C1 segment of cervical spinal cord (tissue), 14 donors: ENCODE measurements at regions not wholly inside any gene's neighbourhood (a gene's known extent, or its start where the extent isn't known, plus 50 kb on each side); places are given as distances from the start of the nearest gene placed in this dataset.
"Not testable (repeated sequence)": the region's sequence is repeated elsewhere in the genome, so short reads cannot be mapped to it uniquely, and the experiment has no call there.

Experiments
- DNase-seq, 14 donors: peaks; one replicate each; lab custom pipeline; 2025; lab: John Stamatoyannopoulos, UW

GRCh38 chr5:124620743-124621142, 125.7 kb downstream of the ZNF608 start:
- DNase-seq: no peak

DNA sequence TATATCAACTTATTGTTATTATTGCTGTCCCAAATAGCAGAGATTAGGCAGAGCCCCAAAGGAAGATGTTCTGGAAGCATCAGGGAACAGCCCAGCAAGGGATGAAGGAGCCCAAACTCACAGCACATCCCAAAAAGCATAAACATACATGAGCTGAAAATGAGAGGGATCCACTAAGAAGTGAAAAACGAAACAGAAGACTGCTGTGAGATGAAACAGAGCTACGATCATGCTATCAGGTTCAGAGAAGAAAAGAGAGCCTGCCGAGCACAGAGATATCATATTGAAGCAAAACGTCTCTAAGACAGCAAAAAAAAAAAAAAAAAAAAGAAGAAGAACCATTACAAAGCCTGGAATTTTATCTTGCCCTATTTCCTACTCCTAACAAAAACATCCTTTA, 127.3 kb downstream of the ZNF608 start:
- DNase-seq: no peak

DNA sequence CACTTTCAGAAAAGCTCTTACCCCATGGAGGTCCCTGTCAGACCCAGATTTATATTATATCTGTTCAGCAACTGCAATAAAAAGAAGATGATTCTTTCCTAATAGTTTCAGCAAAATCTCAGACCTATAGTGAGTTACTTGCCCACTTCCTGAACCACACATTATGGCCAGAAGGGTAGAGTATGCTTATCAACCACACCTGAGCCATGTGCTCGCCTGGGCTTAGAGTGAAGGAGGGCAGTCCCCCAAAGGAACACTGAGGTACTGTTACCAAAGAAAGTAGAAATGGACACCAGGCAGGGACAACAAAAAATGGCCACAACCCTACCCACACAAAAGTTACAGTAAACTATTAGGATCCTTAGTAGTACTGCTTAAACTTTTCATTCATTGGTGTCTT, 128.7 kb downstream of the ZNF608 start:
- no peak for DNase-seq

GRCh38 chr5:124614836-124615385, 131.5 kb downstream of the ZNF608 start:
- no peak for DNase-seq

DNA sequence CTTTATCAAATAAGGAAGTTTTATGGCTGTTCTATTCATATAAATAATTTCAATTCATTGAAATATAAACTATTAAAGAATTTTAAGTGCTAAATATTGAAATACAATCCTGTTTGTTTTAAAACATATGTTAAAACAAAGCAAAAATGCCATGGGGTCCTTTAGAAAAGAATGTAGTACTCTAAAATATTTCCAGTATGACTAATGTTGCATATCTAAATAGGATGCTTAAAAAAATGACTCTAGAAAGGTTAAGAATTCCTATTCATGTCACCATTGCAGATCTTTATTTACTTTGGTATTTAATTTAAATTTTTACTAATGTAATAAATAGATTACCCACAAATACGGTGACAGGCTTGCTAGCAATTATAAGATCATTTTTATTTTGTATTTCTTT, 132.3 kb downstream of the ZNF608 start:
- DNase-seq: no peak

GRCh38 chr5:124613273-124613953, 133.0 kb downstream of the ZNF608 start:
- no peak for DNase-seq

DNA sequence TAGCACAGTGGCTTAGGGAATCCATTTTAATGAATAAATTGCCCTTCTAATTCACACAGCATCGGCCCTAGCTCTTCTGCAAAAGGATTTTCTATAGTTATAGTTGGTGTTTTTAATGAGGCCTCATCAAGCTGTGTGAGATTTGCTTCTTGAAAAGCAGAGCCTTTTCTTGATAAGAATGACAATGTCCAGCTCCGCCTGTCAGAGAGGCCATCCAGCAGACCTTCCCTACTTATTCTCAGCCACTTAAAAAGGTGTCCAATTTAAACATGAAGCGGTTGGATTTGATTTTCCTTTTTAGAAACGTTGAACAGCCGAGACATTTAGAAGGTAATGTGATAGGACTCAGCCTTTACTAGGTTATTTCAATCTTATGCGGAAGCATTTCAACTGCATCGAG, 134.4 kb downstream of the ZNF608 start:
- no peak for DNase-seq

GRCh38 chr5:124611262-124611661, 135.2 kb downstream of the ZNF608 start:
- not testable (repeated sequence) for DNase-seq

DNA sequence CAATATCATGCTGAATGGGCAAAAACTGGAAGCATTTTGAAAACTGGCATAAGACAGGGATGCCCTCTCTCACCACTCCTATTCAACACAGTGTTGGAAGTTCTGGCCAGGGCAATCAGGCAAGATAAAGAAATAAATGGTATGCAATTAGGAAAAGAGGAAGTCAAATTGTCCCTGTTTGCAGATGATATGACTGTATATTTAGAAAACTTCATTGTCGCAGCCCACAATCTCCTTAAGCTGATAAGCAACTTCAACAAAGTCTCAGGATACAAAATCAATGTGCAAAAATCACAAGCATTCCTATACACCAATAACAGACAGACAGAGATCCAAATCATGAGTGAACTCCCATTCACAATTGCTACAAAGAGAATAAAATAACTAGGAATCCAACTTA, 136.8 kb downstream of the ZNF608 start:
- DNase-seq: not testable (repeated sequence)

DNA sequence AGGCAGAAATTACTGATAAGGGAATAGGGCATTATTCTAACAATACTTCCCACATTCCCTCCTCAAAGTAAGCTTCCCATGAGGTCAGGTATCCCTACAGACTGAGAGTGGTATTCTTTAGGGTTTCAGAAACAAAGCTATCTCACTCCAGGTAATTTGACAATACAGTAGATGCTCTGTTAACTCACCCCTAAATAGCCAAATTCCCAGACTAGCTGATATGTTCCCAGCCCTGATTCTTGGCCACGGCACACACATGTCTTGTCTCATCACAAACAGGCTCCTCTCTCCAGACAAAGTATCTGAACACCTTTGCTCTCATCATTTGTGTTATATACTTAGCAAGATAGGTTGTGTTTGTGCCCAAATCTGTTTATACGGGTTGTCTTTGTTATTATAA, 139.9 kb downstream of the ZNF608 start:
- no peak for DNase-seq

- DNase-seq: no peak
Measured at GRCh38 chr5:124606093-124606492, 140.3 kb downstream of the ZNF608 start.

- DNase-seq: peak in 5 of 14 donors; percentile 11 to 32 (median 27)
Measured at GRCh38 chr5:124605541-124605940, 140.9 kb downstream of the ZNF608 start.

DNA sequence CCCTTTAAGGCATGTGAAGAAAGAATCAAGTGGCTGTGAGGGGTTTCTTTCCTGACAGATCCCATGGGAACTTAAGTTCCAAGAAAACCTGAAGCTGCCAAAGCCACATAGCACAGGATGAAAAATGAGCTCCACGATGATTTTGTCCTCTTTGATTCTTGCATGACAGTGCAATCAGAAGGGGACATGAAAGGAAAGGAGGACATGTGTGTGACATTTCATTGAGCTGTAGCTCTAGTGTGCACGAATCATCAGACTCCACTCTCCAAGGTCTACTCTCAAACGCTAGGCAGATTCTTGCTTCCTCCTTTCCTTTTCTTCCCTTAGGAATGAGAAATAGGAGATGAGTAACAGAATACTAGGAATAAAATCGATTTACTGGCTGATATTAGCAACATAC, 142.0 kb downstream of the ZNF608 start:
- no peak for DNase-seq

DNA sequence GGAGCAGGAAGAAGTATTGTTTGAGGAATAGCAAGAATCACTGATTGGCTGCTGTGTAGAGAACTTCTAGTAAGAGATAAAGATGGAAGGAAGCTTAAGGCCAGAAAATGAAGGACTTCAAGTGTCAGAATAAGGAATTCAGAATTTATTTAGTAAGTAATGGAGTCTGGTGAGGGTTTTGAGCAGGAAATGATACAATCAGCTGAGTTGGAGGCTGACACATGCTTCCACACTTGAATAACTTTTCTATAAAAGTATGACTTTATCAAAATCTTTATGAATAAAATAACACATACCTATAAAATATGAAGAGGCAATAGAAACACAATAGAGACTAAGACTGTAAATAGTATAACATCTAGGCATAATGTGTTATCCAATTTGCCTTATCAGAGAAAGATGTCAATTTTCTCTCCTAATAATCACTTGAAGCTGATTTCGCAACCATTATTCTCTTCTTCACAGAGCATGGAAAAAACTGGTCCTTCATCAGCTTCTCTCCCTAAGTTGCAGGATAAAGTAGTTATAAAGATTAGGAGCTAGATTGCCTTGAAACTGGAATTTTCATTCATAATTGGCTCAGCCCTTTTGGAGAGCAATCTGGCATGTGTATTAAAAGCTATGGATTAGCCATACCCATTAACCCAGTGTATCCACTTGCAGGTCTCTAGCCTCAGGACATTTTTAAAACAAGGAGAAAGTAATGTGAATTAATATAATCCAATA, 143.4 kb downstream of the ZNF608 start:
- no peak for DNase-seq

DNA sequence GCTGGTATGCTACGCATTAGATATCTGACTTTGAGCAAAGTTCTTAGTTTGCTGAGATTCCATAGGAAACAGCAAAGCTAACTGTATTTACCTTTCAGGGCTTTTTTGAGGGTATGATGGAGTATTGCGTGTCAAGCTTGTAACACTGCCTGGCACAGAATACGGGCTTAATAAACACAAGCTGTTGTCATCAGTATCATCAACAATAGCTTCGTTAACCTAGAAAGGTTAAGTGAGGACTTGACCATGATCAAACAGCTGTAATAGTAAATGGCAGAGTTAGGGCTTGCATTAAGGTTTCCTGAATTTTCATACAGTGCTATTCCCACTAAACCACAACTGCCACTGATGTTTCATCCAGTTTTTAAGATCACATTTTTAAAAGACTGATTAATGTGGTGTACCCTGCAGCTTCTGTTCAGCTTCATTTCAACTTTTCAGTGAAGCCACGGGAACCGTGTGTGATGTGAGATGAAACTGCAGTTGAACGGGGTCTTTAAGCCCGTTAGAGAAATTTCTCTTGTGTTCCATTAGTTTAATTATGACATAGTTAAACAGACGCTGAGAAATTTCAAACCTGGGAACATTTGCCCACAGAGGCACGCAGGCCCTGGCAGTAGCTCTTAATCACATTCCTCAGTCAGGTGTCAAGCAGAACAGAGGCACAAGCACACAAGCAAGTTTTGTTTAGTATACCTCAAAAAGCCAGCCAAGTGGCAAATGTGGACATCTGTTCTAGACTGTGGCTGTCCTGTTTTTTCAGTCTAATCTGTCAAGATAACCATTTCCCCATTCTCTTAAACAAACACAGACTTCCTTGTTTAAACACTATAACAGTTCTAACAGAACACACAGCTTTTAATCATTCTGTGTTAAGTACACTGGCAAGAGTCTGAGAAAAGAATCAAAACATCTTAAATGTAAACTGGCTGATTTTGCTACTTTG, 147.1 kb downstream of the ZNF608 start:
- DNase-seq: peak in 4 of 14 donors; percentile 19 to 65 (median 40)

- no peak for DNase-seq
Measured at GRCh38 chr5:124596595-124597421, 149.6 kb downstream of the ZNF608 start.

GRCh38 chr5:124593952-124594351, 152.5 kb downstream of the ZNF608 start:
- DNase-seq: no peak

- peak in 1 of 14 donors; percentile 19 for DNase-seq
Measured at GRCh38 chr5:124592891-124593290, 153.5 kb downstream of the ZNF608 start.

DNA sequence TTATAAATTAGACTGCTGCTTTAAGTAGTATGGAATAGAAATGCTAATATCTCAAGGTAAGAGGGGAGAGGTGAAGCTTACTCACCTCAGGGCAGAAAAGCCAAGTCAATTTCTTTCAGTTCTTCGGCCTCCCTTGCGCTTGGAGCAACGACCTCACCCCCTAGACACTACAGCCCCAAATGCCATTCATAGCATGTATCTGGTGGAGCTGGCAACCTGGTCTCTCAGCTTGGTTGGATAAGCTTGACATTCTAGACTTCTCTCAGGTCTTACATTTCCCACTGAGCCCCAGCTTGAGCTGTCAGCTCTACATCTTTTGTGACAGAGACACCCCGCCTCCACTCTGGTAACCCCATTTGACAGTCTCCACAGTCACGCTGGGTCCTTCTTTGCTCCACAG, 154.9 kb downstream of the ZNF608 start:
- no peak for DNase-seq

- no peak for DNase-seq
Measured at GRCh38 chr5:124590686-124591085, 155.8 kb downstream of the ZNF608 start.

DNA sequence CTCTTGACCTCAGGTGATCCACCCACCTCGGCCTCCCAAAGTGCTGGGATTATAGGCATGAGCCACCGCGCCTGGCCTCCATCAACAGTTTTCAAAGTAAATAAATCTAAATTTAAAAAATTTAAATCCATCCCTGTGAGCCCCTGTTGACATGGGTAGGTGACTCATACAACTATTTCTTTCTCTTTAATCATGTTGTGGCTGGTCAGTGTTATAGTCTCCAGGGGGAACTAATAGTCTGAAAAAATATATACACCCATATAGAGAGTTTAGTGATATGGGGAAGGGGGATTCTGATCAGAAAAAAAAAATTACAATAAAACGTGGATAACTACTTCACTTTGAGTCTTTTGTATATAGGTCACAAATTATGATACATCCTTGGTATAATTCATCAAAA, 159.2 kb downstream of the ZNF608 start:
- no peak for DNase-seq
